ENCODE measurements at regions not wholly inside any gene's neighbourhood (a gene's known extent, or its start where the extent isn't known, plus 50 kb on each side); places are given as distances from the start of the nearest gene placed in this dataset.
A peak's percentile ranks its signal among the peaks of the same experiment; 100 is the strongest.

DNA sequence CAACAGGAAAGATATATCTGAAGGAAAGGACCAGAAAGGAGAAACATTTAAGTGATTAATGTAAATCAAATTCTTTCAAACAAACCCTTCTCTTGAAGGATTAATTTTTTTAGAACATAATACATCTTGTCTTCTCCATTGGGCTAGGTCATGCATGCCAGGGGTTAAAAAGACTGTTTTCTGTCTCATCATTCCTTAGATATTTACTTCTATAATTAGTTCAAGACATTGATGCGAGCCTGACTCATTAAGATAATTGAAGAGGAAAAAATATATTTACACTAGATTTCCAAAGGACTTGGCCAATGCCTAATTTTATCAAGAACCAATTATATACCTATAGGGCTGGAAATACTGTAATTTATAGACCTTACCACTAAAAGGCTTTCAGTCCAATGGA is 166.6 kb upstream of the SETBP1 start:
- no peak for DNase-seq (ENCODE audit: low read depth in 3 of 3, low spot score in 2 of 3)

DNA sequence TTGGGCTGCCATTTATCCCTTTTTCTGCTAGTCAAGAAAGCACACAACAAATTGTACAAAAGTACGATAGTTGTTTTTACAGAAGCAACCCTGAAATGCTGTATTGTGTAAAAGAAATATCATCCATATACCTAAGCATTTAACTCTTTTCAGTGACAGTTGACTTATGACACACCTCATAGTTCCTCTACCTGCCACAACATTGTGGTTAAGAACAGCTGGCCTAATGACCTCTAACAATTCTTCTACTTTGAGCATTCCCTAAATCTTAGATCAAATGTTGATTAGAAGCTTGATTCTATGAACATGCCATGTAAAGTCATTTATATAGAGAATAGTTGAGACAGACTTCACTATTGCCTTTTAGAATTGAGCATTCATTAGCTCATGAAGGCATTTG is 165.9 kb upstream of the SETBP1 start:
- DNase-seq (ENCODE audit: low read depth in 3 of 3, low spot score in 2 of 3) = no peak

DNA sequence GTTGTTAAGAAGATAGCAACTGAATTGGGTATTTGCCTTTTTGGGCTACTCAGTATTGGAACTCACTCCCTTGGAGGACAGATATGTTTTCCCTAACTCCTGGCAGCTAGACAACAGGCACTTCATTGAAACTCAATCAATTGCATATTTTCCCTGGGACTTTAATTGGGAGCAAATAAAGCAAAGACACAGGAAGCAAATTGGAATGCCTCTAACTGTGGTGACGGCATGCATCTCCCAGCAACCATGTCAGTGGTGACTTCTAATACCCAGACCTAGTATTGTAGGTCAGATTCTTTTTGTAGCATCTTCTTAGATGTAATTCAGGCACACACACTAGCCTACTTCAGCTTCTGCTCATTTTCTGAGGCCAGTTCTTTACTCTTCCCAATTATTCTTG is 164.2 kb upstream of the SETBP1 start:
- no peak for DNase-seq (ENCODE audit: low read depth in 3 of 3, low spot score in 2 of 3)

DNA sequence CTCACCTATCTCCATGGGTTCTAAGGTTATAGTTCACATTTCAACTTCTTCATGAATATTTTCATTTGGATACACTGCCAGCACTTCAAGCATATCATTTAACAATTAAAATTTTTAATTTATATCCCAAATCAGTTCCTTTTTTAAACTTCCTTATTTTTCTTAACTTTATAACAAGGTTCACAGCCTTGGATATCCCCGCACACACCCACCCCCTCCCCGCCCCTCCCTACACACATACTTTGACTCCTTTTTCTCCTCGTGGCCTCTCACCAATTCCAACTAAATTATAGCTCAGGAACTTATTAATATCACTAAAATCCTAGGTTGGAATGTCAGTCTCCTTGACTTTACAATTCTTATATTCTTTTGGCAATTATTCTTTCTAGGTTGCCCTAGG is 163.6 kb upstream of the SETBP1 start:
- DNase-seq (ENCODE audit: low read depth in 3 of 3, low spot score in 2 of 3) = no peak

DNA sequence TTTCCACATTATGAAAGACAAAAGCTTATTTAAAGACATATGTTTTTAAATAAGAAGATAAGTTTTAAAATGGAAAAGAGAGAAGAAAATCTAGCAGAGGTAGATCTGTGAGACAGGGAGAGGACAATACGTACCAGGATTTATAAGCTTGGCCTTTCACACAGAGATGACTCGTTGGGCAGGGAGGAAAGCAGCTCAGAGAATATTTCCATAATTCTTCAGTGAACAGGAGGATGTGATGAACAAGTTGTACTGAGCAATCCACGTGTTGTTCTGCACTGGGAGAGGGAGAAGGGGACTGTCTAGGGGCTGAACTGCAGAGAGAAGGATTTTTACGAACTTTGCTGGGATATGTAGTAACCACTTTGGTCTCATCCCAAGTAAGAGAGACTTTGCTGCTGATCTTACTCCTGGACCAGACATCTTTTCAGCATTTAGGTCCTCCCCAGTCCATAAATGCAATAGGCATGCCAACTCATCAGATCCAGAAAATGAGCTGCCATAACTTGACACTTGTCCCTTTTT is 162.5 kb upstream of the SETBP1 start:
- DNase-seq (ENCODE audit: low read depth in 3 of 3, low spot score in 2 of 3) = no peak

DNA sequence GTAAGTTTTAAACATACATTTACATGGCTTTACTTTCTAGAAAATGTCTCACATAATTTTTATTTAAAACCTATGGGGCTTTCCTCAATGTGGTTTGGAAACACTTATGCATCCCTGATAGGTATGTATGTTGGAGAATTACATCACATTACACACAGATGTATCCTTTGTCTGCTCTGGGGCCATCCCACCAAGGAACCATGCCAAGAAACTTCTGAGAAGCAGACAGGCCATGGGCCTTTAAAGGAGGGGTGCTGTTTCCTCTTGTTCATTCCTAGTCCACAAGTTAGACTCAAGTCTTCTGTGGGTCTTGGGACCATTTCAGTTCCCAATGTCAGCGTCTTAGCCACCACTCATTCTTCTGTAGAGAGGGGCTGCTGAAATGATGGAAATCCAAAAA is 162.0 kb upstream of the SETBP1 start:
- DNase-seq (ENCODE audit: low read depth in 3 of 3, low spot score in 2 of 3) = no peak

DNA sequence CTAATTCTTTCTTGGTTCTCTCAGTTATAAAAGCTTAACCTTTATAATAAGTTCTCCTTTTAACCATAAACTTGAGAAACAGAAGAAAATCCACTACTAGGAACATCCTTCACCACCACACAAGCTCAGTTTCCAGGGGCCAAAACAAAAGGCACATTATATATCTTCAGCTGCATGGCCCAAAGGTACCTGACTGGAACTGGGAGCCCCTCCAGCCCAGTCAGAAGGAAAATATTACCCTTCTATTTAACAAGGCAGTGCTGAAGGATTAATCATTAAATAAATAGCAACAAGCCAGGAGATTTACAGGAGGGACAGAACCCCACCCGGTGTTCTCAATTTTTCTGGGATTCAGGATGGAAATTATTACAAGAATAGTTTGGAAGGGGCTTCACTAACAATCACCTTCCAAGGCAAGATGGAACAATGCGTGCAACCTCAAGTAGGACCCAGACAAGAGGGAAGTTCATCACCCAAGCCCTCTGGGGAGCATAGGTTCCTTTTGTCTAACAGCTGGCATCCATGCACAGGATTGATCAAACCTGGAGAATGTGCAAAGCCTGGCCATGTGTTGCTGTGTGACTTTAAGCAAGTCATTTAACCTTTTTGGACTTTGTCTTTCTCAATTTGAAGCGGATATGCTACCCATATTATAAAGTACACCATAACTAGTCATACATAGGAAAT is 159.6 kb upstream of the SETBP1 start:
- DNase-seq (ENCODE audit: low read depth in 3 of 3, low spot score in 2 of 3) = no peak

DNA sequence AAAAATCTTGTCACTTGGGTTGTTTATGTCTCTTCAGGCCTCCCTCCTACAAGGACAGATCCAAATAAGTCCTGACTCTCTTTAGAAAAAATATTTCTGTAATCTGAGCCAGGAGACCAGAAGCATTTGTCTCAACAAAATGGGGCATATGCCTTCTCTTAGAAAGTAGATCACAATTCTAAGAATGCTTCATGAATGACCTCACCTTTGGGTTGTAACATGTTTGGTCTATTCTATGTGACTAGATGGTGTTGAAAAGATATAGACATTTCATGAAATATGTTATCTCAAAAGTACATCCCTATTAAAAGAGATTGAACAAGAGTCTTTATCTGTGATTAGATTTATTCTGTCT is 159.0 kb upstream of the SETBP1 start:
- no peak for DNase-seq (ENCODE audit: low read depth in 3 of 3, low spot score in 2 of 3)

DNA sequence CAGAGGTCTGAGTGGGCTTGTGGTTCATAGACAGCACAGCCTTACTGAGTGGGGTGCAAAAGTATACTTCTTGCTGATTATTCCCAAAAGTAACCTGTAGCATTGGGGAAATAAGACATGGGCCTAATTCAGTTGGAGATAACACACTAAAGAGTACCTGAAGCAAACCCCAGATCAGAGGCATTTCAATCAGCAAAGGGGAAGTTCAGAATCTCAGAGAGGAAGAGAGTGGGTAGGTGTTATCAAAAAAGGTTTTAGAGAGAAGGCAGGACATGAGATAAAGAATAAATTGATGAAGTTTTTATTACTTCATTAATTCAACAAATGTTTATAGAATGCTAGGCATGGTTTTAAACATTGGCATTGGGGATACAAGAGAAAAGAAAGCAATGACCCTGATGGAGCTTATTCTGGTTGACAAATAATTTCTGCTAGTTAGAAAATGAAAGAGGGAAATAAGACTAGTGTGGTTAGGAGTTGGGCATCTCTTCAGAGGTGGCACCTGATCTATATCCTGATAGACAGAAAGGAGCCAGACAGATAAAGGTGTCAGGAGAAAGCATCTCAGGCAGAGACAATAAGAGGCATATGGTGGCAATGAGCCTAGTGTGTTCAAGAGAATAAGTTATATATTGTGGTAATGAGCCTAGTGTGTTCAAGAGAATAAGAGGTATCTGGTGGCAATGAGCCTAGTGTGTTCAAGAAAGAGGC is 153.8 kb upstream of the SETBP1 start:
- DNase-seq (ENCODE audit: low read depth in 3 of 3, low spot score in 2 of 3) = no peak

DNA sequence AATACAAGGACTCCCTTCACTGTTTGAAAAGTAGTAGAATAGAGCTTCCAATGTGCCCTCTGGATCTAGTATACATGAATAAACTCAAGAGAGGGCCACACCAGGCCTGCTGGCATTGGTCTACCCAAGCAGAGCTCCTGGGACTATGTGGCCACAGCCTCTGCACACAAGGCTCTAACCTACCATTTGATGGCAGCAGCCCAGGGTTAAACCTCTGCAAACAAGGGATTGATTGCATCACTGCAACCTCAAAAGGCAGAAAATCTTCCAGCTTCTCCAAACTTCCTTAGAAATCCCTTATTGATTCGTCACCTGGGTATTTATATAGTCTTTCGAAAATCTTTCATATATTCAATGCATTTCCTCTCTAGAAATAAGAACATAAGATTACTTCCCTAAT is 147.6 kb upstream of the SETBP1 start:
- no peak for DNase-seq (ENCODE audit: low read depth in 3 of 3, low spot score in 2 of 3)

DNA sequence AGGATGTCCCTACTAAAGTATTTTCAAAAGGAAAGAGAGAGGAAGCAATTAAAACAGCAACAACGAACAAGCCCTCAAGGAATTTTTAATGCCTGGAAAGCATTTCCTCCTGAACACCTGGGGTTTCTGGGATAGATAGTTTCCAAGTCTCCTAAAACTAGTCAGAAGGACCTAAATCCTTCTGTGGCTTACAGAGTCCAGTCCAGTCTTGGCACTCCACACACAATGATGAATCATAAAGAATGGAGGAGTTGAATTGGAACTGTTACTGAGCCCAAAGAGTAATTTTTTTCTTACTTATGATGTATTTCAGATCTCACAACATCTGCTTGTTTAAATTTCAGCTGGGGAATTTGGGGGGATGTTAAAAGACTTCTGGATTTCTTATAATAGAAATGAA is 144.6 kb upstream of the SETBP1 start:
- DNase-seq (ENCODE audit: low read depth in 3 of 3, low spot score in 2 of 3) = no peak

DNA sequence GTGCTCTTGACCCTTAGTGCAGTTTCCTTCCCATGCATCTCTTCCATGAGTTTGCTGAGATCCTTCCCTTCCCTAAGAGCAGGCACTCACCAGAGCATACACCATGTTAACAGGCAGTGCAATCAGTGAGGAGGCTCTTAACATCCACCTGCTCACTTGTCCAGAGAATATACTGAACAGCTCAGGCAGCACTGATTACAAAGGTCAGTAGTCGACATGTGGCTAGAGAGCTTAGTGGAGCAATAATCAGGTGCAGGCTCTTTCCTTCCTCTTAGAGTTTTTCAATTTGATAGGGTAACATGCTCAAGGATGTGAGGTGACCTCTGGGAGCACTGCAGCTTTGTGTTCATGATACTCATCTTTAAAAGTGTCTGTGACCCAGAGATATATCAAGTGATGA is 144.1 kb upstream of the SETBP1 start:
- no peak for DNase-seq (ENCODE audit: low read depth in 3 of 3, low spot score in 2 of 3)

DNA sequence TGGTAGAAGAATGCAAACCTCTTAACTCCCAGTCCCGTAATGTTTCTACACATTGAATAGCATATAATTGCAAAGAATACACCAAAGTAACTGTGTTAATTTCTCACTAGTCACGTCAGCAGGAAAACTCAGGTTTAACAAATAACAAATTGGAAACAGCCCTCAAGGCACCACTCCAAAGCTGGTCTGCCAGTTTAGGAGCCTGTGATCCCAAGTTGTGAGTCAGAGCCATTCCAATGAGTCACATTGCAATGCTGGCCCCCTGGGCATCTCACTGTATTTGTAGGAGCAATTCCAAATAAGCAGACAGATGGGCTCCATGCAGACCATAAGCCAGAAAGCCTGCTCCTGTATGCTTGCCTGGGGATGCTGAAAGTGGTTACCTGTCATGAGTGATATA is 143.2 kb upstream of the SETBP1 start:
- DNase-seq (ENCODE audit: low read depth in 3 of 3, low spot score in 2 of 3) = no peak

DNA sequence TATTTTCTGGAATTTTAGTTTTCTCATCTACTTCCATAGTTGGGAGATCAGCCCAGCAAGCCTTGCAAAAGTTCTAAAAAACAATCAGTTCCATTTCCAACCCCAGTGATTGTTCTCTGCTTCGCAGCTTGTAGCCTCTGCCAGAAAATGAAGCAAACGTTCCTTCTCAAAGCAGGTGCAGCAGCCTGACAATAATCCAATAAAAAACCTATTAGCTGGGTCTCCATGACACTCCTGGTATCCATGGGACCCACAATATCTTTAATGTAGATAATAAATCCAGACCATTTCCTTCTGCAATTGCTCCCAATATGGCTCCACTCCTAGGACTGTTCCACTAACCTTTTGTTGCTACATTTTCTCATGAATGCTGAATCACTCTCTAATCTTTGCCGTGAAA is 140.8 kb upstream of the SETBP1 start:
- no peak for DNase-seq (ENCODE audit: low read depth in 3 of 3, low spot score in 2 of 3)

DNA sequence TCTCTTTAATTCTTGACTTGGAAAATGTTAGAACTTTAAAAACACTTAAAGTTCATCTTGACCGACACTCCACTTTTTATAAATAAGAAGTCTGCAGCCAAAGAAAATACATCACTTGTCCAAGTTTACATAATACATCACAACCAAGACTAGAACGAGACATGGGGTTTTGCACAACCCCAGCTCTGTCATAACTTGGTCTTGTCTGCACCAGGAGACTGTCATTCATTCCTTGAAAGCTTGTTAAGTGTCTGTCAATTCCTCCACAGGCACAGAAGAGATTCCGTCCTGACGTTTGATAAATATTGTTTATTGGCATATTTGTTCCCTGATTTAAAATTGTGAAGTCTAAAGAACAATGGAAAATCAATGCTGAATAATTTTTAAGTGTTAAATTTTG is 139.5 kb upstream of the SETBP1 start:
- no peak for DNase-seq (ENCODE audit: low read depth in 3 of 3, low spot score in 2 of 3)

DNA sequence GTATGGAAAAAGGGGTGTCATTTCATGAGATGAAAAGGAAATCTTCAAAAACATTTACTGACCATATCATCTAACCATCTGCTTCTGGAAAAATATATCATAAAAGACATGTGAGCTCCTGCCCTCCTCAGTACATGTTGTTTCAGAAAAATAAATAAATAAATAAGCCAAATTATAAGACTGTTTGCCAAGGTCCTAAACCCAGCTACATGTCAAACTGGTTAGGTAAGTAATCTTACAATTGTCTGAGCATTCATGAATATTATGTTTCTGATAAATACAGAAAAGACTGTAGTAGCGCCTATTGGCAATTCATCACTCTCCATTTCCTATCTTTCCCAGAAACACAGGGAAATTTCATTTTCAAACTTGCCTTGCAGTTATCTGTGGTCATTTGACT is 138.9 kb upstream of the SETBP1 start:
- no peak for DNase-seq (ENCODE audit: low read depth in 3 of 3, low spot score in 2 of 3)

DNA sequence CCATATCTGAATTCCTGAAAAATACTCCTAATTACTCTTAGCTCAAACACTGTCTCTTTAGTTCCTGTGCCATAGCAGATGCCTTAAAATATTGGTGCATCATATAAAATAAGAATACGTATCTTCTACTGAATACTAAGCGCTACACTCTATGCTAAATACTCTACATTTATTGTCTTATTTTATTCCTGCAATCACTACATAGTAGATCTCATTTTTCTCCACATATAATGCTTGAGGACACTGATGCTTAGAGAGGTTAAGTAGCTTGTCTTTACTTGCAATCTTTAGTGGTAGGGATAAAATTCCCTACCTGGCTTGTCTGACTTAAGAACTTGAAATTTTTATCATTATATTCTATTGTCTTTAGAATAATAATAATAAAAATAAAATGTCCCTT is 137.3 kb upstream of the SETBP1 start:
- no peak for DNase-seq (ENCODE audit: low read depth in 3 of 3, low spot score in 2 of 3)

DNA sequence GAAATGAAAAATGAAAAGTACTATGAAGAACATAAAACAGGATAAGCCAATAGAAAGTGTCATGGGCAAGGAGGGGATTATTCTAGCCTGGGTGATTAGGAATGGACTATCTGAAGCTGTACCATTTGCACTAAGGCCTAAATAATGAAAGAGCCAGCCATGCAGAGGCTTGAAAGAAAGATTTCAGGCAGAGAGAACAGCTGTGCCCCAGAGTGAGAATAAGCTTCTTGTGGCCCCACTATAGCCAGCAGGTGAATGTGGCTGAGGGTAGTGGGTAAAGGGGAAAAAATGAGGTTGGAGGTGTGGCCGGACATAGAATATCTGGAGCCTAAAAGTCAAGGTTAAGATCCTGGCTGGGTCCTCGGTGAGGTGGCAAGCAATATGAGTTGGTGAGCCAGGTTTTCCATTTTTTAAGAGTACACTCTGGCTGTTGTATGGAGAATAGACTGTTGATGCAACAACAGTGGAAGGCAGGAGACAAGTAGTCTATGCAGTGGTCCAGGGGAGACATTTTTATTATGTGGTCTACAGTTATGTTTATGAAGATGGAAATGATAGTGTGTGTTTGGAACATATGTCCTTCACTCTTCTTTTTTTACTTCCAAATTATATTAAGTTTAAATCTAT is 135.2 kb upstream of the SETBP1 start:
- DNase-seq (ENCODE audit: low read depth in 3 of 3, low spot score in 2 of 3) = no peak

DNA sequence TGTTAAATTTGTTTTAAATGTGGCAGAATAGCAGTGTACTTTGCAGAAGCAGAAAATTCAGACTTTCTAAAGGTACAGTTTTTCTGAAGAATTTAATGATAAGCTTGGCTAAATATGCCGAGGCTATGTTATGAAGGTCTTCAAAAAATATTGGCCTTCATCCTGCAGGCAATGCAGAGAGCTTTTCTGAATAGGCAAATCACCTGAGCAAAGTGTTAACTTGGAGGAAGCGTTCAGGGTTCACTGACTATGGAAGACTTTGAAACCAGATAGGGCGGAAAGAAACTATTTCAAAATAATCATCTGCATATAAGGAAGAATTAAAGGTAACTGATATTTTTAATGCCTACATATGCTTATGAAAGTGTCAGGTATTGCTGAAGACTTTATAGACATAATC is 133.7 kb upstream of the SETBP1 start:
- DNase-seq (ENCODE audit: low read depth in 3 of 3, low spot score in 2 of 3) = no peak

DNA sequence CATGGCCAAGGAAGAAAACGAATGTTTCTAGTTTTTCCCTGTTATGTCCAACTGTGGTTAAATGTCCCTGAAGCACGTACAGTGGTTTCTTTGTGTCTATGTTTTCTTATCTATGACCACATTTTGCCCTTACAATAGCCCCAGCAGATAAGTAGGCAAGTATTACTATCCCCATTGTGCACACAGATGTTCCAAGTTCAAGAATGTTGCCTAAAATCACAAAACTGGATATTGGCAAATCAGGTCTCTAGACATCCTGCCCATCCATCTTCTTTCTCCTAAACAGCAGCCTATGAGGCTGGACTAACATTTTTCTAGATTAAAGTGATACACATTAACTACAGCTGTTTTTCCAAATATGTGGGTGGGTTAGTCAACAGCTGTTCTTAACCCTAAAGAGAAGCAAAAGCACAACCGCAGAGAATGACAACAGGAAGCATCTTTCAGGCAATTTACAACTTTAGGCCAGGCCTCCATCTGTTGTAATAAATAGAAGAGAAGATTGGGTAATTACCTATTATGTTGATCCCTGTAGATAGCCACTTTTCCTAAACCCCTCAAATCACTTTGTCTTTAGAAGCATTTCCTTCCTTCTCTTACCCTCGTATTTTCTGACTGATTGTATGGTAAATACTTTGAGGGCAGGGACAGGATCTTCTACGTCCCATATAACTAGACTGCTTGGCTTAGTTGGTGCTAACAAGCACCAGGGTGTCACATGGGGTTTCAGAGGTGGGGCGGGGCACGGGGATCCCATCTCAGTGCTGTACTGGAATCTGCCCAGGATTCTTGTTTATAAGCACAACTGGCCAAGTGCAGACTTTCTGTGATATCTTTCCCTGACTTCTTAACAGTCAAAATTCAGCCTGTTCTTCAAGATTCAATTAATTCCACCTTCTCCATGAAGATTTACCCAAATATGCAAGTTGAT is 132.1 kb upstream of the SETBP1 start:
- peak in 2 of 3 donors; percentile 9 to 15 for DNase-seq (ENCODE audit: low read depth in 3 of 3, low spot score in 2 of 3)

DNA sequence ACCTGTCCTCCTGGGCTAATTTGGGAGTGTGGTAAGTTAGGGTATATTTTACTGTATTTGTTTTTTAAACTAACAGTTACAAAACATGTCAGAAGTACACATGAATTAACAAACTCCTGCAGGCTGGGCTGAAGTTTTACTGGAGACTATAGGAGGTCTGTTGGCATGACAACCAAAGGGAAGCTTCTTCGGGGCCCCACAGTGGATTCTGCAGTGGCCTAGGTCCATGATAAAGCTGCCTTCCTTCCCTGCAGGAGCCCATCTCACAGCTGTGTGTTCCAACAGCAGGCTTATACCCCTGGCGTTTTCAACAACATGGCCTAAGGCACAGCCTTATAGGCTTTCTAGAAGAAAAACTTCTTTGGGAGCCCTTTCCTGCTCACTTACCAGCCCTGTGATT is 128.0 kb upstream of the SETBP1 start:
- no peak for DNase-seq (ENCODE audit: low read depth in 3 of 3, low spot score in 2 of 3)

Measured in right renal cortex interstitium (tissue), 3 donors.